ENCODE measurements at regions not wholly inside any gene's neighbourhood (a gene's known extent, or its start where the extent isn't known, plus 50 kb on each side); places are given as distances from the start of the nearest gene placed in this dataset.
"Not testable (repeated sequence)": the region's sequence is repeated elsewhere in the genome, so short reads cannot be mapped to it uniquely, and the experiment has no call there.

- DNase-seq: peak in 4 of 58 donors; percentile 6 to 55 (median 28)
These were observed 211.6 kb upstream of the SFSWAP start for GRCh38 chr12:131499160-131499863.

- no peak for DNase-seq
These were observed 211.1 kb upstream of the SFSWAP start for GRCh38 chr12:131499864-131500190.

GRCh38 chr12:131500564-131500963, 210.3 kb upstream of the SFSWAP start:
- no peak for DNase-seq

- DNase-seq: peak in 3 of 58 donors; percentile 11 to 26 (median 13)
These were observed 205.3 kb upstream of the SFSWAP start for GRCh38 chr12:131505561-131505960.

GRCh38 chr12:131506426-131506825, 204.5 kb upstream of the SFSWAP start:
- no peak for DNase-seq

- no peak for DNase-seq
These were observed 203.8 kb upstream of the SFSWAP start for GRCh38 chr12:131507094-131507493.

GRCh38 chr12:131507881-131508280, 203.0 kb upstream of the SFSWAP start:
- DNase-seq: no peak

GRCh38 chr12:131509701-131510100, 201.2 kb upstream of the SFSWAP start:
- DNase-seq: no peak

- no peak for DNase-seq
These were observed 200.5 kb upstream of the SFSWAP start for GRCh38 chr12:131510431-131510830.

- DNase-seq: peak in 5 of 58 donors; percentile 9 to 55 (median 20)
These were observed 199.5 kb upstream of the SFSWAP start for GRCh38 chr12:131511391-131511802.

- no peak for DNase-seq
These were observed 198.9 kb upstream of the SFSWAP start for GRCh38 chr12:131511803-131512561.

- no peak for DNase-seq
These were observed 197.3 kb upstream of the SFSWAP start for GRCh38 chr12:131513606-131514005.

GRCh38 chr12:131520553-131520952, 190.3 kb upstream of the SFSWAP start:
- DNase-seq: not testable (repeated sequence)

- no peak for DNase-seq
These were observed 189.6 kb upstream of the SFSWAP start for GRCh38 chr12:131521326-131521725.

GRCh38 chr12:131525795-131526508, 184.9 kb upstream of the SFSWAP start:
- no peak for DNase-seq

GRCh38 chr12:131527092-131527491, 183.8 kb upstream of the SFSWAP start:
- no peak for DNase-seq

- DNase-seq: no peak
These were observed 183.2 kb upstream of the SFSWAP start for GRCh38 chr12:131527736-131528135.

GRCh38 chr12:131528144-131528543, 182.7 kb upstream of the SFSWAP start:
- no peak for DNase-seq

- no peak for DNase-seq
These were observed 182.2 kb upstream of the SFSWAP start for GRCh38 chr12:131528667-131529066.

- no peak for DNase-seq
These were observed 181.5 kb upstream of the SFSWAP start for GRCh38 chr12:131529196-131530040.

GRCh38 chr12:131530041-131530332, 180.9 kb upstream of the SFSWAP start:
- no peak for DNase-seq

GRCh38 chr12:131530422-131530821, 180.5 kb upstream of the SFSWAP start:
- peak in 2 of 58 donors; percentile 9 to 21 for DNase-seq
